ENCODE measurements at regions not wholly inside any gene's neighbourhood (a gene's known extent, or its start where the extent isn't known, plus 50 kb on each side); places are given as distances from the start of the nearest gene placed in this dataset.

DNA sequence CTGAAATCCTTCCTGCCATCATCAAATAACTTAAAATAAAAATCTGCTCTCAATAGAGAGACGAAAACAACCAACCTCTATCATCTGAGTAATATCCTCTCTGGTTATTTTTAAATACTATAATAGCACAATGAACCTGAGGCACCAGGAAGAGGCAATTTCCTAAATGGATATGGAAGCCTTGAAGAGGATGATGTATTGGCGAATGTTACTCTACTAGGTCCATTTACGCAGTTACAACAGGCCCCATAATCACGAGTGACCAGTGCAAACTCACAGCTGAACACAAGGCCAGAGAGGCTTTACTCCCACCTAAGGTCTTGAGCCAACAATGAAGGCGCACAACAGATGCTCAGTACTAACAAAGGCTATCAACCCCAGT is 678.8 kb upstream of the NR3C2 start:
- DNase-seq = no peak

DNA sequence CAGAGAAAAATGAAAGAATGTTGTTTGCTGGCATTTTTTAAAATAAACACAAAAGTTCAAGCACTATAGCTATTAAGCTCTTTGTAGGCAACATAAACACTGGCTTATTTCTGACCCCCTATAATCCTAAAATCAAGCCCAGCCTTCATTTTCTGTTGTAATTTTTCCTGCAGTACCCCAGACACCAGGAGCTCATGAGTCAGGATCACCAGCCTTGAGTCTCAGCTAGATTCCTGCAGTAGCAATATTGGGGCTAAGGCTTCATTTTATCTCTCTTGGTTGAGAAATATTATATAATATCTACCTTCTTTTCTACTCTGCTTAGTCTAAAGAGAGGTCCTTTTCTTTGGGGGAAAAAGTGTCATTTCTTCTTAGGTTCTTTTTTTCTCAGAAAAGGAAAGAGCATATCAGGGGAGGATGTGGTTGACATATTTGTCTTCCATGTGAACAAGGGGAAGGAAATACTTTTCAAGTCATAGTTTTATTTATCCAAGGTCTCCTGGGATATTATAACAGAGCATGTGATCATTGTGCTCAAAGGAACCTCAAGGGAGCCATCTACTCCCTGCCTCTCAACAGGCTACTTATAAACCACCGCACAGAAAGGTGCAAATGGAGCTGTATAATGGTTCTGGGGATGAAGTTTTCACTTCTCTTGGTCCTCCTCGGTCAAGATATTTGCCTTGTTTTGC is 678.3 kb upstream of the NR3C2 start:
- no peak for DNase-seq

DNA sequence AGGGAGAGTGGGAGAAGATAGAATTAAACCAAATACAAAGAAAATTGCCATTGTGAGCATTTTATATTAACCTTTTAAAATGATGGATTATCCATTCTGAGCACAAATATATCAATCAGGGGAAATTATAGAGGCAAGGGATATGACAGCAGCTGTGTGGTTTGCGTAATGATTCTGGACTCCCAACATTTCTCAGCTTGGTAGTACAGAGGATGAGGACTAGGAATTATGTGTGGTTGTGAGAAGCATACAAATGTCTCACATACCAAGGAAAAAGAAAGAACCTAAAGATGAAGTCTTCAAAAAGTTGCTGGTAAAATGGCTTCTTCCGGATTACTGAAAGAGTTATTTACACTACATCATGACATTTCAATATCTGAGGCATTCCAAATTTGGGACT is 674.6 kb upstream of the NR3C2 start:
- DNase-seq = no peak

GRCh38 chr4:149113804-149114430 is 671.7 kb upstream of the NR3C2 start:
- DNase-seq = no peak

DNA sequence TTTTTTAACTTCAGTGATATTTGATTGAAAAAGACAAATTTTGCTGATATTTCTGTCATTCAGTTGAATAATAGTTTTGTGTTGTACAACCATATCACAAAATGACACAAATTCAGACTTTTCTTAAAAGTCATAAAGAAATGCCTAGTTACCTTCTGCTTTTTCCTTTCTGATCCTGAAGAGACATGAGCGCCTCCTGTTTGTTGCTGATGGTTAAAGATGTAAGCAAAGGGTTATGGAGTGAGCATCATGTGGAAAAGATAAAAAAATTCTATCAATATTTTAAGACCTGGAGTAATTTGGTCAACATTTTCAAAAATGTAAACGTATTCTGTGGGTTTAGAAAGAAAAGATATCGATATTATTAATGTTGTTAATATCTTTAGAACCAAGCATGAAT is 669.9 kb upstream of the NR3C2 start:
- DNase-seq = no peak

DNA sequence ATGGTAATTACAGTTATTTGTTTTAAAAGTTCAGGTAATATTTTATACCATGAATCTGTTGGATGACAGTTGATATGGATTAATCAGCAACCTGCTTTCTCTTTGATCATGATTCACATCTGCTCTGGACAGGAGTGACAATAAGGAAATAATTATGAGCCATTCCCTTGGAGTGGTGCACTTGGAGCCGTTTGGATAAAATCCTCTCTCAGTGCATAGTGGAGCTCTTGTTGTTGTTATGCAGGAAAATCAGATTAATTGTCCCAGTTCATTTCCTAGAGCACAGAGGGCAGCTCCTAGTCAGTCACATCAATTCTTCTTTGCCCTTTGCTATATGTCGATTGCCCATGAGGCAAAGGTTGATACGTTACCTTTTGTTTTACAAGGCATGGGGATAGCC is 668.3 kb upstream of the NR3C2 start:
- no peak for DNase-seq

DNA sequence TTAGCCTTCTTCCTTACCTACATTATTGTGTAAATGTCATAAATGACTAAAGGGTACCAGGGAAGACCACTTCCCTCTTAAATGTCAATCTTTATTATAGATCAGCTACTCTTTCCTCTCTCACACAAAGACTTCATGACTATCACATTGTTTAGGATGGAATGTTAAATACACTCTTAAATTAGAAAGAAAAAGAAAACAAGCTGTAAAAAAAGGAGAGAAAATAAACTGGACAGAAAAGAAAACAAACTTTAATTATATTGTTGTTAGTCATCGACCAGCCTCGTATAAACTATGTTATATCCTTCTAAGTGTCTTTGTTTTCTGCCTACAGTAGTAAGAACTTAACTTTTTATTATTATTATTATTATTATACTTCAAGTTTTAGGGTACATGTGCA is 666.4 kb upstream of the NR3C2 start:
- no peak for DNase-seq

DNA sequence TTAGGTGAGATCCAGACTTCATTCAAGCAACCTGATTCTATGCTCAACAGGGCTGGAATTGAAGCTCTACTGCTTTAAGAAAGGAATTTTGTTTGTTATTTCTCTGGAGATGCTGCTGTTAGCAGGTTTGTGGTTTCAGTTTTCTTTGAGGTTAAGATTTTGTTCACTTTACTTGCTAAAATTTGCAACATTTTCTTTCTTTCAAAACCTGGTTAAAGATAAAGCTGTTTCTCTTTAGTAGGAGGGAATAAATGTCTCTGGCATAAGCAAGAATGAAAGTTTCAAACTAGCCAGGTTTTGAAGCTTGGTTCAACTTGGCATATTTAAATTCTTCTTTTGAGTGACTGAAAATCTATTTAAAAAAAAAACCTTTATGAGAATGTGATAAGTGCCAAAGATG is 660.6 kb upstream of the NR3C2 start:
- DNase-seq = no peak

DNA sequence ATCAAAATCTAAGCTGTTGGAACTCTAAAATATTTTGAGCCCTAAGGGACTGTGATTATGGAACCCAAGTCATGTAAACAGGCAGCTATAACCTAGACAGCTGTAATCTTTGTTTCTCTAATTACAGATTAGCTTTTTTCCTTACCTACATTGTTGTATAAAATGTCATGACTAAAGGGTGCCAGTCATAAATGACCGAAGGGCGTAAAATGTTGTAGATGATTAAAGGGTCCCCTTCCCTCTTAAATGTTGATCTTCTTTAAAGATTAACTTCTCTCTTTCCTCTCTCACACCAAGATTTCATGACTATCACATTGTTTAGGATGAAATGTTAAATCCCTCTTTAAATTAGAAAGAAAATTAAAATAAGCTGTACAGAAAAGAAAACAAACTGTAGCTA is 659.4 kb upstream of the NR3C2 start:
- DNase-seq = no peak

DNA sequence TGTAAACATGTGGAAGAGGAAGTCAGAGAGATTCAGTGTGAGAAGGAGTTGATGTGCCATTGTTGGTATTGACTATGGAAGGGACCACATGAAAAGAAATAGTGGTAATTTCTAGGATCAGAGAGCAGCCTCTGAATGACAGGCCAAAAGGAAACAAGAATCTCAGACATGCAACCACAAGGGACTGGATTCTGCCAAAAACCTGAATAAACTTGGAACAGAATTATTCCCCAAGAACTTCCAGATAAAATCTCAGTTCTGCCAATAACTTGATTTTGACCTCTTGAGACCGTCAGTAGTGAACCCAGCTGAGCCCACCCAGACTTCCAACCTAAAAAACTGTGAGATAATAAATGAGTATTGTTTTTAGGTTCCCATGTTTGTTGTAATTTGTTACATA is 653.6 kb upstream of the NR3C2 start:
- DNase-seq = no peak

DNA sequence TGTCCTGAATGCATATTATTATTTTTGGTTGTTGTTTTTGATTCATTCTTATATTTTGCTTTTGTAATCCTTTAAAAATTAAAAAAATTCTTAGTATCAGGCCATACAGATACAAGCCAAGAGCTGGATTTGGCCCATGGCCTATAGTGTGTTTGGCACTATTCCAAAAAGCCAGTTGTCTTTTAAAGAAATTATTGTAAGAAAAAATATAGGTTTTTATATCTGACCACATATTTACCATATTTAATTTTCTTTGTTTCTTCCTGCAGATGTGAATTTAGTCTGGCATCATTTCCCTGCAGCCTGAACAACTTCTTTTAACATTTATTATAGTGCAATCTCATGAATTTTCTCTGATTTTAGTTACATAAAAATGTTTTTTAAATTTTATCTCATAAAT is 652.8 kb upstream of the NR3C2 start:
- no peak for DNase-seq

GRCh38 chr4:149084144-149084543 is 641.9 kb upstream of the NR3C2 start:
- no peak for DNase-seq

- DNase-seq = no peak
Observed at GRCh38 chr4:149077181-149077580, 635.0 kb upstream of the NR3C2 start.

- no peak for DNase-seq
Observed at GRCh38 chr4:149076401-149076800, 634.2 kb upstream of the NR3C2 start.

GRCh38 chr4:149072384-149072783 is 630.2 kb upstream of the NR3C2 start:
- DNase-seq = no peak

DNA sequence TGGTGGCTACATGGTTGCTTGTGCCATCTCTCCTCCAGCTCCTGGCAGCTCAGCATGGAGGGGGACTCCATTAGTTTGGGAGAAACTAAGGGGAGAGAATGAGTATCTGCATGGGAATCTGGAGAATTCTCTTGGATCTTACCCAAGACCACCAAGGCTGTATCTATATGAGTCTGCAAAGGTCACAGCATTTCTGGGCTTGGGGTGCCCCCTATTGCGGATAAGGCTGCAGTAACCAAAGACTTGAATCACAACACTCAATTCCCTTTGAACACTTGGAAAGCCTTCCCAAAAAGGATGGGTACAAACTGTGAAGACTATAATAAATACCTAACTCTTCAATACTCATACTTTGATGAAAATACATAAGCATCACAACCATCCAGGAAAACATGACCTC is 623.5 kb upstream of the NR3C2 start:
- no peak for DNase-seq

DNA sequence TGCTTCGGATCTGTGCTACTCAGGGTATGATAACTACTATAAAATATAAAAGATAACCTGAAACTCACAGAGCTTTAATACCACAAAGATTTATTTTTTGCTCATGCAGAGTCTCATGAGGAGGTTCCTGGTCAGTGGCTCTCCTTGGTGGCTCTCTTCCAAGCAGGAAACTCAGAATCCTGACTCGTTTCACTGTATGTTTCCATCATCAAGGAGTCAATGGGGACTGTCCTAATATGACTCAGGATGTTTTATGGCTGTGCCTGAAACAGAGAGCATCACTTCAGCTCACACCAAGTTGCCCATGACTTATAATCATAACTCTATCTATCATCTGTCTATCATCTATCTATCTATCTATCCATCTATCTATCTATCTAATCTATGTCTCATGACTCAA is 620.8 kb upstream of the NR3C2 start:
- DNase-seq = no peak

- DNase-seq = no peak
Observed at GRCh38 chr4:149057594-149057993, 615.4 kb upstream of the NR3C2 start.

DNA sequence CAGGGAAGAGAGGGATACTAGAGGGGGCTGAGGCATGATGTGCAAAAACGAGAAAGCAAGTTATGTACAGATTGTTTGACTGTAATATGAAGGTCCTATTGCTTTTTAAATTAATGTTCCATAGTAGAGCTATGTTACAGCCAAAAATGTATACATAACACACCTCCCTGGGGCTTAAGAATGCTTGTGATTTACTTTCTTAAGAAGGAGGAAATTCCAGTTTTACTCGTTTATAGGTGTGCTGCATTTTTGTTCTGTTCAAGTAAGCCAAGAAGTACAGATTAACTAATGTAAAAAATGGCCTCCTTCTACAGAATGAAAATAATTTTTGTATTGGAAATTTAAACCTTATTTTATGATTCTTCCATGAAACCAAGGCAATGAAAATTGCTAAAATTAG is 614.4 kb upstream of the NR3C2 start:
- DNase-seq = no peak

DNA sequence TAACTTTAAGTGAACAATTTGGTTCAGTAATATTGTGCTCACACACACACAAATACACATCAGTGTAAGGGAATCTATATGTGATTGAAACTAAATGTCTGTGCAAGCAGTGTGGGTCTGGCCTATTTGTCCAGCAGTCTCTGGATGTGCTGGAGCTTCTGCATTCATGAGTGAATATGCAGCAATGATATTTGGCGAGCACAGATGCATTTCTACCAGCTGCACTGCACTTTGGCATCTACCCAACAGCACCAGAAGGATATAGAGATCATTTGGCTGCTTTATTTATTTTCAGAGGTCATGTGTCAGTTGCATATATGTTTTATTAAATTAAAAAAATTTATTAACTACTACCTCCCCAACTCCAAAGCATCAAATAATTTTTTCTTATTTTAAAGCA is 613.4 kb upstream of the NR3C2 start:
- no peak for DNase-seq

- DNase-seq = no peak
Observed at GRCh38 chr4:149050840-149051239, 608.6 kb upstream of the NR3C2 start.

DNA sequence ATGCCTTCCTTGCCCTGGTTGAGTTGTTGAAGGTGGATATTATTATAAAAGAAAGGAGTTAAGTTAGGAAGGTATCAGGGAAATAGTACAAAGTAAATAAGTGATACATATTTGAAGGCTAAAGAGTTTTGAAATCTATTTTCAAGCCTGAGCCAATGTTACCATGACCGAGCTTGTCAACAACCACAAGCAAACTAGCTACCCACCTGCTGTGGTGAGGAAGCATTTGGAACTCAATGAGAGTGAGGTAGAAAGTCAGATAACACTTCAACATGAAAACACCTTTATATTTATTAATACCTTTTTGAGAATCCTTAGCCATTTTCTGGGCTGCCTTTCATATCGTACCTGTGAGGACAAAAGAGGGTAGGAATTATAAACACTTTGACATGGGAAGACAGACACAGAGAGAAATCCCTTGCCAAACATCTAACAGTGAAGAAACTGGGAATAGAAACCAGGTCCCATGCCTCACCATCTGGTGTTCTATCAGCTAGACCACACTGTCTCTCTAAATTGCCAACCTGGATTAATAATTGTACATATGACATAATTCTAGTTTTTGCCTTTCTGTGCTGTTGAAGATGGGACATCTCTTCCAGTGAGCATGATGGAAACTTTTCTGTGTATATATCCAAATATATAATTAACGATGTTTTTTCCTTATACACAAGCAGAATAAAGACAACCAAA is 606.4 kb upstream of the NR3C2 start:
- no peak for DNase-seq

- DNase-seq = no peak
Observed at GRCh38 chr4:149047368-149047767, 605.2 kb upstream of the NR3C2 start.

- no peak for DNase-seq
Observed at GRCh38 chr4:149045731-149046130, 603.5 kb upstream of the NR3C2 start.
